ENCODE measurements at regions not wholly inside any gene's neighbourhood (a gene's known extent, or its start where the extent isn't known, plus 50 kb on each side); places are given as distances from the start of the nearest gene placed in this dataset.

DNA sequence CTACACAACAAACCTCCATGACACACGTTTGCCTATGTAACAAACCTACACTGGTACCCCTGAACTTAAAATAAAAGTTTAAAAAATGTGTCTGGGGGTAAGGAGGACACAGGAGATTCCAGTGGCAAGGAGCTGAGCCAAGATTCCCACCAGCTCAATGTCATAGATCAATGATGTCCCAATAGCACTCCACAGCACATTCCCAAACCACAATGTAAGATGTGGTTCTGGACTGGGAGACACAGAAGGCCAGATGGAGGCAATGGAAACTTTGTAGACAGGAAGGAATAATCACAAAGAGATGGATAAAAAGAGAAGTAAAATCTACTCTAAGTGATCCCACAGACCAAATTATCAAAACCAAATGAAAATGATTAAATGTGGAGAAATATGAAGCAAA is 312.4 kb upstream of the SOX11 start:
- DNase-seq = no peak

DNA sequence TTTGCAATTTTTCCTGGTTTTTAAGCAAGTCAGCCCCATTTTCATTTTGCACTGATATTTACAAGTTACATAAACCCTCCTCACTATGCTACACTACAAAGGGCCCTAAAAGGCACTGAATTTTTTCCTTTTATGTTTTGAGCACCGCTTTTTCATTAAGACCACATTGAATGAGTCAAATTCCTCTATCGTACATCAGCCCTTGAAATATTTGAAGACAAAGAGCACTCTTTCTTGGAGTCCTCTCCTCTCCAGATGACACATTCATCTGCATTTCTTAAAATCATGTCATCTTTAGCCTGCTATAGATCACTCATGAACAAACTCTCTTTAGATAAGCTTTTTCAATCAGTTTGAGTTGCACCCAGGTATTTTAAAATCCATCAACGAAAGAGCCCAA is 306.6 kb upstream of the SOX11 start:
- DNase-seq = no peak

DNA sequence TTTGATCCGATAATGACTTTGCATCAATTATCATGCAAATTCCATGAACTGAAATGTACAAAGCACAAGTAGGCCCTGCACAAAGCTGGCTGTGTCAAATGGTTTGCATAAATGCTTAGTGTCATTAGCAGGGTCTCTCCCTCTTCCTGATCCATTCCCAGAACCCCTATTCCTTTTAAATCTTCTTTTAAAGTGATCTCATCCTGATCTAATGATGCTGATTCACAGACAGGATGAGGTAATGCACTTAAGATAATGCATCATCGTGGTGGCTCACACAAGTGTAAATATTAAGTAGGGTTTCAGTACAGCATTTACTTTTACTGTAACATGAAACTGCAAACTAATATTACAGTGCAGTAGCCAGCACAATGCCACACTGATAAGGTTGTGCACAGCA is 304.8 kb upstream of the SOX11 start:
- no peak for DNase-seq

DNA sequence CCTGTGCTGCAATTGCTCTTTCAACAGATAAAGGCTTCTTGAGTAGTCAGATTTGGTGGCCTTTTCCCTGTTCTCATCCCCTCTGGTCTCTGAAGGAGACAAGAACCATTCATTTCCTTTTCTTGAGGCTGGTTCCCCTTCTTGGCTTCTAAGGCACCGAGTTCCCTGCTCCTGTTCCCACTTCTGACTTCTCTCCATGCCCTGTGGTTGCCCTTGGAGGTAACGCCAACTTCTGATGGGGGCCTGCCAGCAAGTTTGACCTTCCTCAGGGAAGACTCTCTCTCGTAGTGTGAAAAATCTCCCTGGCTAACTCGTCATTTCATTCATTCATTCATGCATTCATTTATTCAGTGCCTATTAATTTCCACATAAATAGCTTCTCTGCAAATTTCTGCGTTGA is 302.4 kb upstream of the SOX11 start:
- no peak for DNase-seq

DNA sequence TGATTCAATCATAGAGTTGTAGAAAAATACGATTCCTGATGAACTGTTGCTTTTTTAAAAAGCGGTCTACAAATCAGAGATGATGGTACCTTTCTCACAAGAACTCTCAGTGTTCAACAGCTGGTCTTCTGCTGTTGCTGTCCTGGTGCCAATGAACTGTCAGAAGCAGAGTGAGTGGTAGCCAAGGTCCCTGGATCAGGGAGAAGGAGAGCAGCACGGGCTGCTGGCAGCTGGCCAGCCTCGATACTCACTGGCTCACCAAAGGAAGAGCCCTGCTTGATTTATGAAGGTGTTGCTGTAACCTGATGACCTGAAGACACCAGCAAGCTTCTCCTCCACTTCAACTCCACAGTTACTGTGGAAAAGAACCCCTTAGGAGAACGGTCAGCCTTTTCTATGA is 300.8 kb upstream of the SOX11 start:
- no peak for DNase-seq

DNA sequence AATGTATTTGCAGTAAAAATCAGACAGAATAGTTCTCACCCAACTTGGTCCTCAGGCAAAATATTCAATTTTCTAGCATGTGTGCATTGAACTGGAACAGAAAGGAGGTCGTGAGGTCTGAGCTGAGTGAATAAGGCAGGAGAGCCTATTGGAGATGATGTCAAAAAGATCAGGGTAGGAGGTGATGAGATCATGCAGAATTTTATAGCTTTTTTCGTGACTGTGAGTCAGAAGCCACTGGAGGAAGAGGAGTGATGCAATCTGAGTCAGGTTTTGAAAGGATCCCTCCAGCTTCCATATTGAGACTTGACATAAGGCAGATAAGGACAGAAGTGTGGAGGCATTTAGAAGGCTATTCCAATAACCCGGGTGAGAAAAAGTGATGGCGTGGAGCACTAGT is 299.5 kb upstream of the SOX11 start:
- no peak for DNase-seq

DNA sequence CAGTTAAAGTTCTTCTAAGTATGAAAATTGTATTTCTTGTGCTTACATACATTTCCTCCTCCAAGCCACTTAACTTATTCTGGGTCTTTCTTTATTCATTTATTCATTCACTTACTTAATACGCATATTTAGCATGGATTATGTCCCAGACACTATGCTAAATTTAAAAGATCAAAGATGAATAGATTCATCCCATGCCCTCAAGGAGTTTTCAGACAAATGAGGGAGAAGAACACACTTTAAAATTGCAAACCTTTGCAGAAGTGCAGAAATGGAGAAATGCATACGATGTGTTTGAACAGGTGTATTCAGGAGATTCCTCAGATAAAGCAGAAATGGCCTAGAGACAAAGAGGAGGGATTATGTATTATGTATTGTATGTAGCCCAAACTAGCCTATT is 298.7 kb upstream of the SOX11 start:
- no peak for DNase-seq

DNA sequence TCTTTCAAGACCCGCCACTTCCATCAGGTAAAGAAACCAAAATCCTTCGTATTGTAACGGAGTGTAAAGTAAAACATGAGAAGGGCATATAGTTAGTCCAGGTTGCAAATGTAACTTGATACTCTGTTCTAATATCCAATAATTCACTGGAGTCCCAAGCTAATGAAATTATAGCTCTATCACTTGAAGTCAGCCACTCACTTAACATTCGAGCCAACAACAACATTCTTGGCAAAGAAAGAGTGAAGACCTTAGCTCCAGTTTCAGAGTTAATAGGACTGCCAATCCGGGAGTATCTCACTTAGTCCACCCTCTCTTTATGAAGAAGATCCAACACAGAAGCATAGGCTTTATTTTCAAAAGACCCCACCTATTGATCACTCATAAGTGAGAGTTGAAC is 298.0 kb upstream of the SOX11 start:
- no peak for DNase-seq

DNA sequence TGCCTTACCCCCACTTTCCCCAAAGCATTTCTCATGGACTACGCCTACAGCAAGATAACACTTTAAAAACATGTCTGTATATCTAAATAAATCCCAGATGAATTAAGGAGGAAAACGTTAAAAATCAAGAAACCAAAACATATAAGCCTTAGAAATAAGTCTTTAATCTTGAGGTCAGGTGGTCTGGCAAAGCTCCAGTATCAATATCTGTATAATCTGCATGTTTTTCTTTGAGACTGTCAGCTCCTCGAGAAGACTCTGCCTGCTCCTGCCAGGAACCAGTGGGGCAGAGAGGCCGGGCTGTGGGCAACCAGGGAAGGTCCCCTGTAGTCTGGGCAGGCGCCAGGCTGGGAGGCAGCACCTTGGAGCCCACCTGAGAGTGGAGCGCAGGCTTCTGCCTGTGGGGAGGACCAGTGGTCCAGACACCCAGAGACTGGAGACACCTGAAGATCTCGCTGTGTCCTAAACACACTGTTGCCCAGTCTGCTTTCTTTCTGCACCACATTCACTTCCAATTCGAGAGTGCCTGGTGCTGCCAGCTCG is 291.0 kb upstream of the SOX11 start:
- no peak for DNase-seq

DNA sequence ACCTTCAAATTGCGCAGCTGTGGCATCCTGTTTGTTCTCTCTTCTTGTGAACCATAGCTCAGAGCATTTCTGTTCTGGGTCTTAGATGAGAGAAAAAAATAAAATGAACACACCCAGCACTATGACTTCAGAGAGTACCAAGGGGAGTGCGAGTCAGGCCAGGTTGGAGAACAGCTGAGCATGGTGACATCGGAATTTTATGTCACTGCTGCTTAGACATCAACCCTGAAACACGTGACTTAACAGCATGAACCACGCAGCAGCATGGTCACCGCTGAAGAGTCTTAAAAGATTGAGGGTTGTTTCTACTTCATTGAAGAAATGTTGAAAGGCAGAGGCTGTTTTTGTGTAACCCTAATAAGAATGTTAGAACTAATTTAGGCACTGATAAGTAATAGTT is 288.8 kb upstream of the SOX11 start:
- DNase-seq = no peak

DNA sequence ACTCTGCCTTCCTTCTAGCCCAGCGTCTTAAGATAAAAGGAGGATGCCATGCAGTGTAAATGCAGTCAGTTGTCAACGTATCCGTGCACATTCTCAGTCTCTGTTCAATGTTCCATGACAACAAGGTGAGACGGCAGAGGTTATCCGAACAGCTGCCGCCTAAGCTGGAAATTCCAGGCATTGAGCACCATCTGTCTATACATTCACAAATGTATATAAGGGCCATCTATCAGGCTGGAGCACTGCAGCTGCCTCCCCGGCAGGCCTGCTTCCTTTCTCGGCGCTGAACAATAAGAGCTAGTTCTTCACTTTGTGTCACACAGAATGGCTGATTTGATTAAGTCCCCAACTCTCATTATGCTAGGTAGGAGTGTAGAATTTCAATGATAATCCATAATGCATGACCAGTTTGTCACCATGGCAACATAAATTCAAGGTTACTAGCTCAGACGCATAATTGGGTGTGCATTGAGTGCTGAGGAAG is 282.2 kb upstream of the SOX11 start:
- no peak for DNase-seq

DNA sequence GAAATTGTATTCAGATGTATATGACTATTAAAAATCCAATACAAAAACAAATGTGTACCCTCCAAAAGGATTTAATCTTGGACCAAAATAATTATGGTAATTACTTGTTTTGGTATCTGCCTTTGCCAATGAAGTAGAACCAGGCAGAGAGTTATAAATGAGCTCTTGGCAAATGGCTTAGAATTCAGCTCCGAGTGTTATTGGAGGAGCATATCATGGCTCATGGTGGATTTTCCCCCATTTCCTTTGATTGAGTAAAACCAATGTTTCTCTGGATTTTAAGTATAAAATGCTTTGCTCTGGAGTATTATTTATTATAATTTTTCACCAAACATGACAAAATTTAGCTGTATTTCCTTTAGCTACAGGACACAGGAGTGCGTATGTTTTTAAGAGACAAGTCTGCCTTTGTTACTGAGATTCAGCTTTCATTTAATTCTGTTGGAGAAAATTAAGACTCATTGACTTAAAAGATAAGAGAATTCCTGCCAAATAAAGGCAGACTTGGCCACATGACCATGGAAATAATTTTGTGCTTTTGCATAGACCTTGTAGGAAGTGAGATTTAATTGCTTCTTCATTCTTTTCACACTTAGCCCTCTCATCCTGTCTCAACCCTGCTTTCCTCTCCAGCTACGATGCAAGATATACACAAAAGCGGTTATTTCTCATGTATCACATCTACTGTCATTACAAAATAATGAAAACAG is 281.0 kb upstream of the SOX11 start:
- DNase-seq = no peak

DNA sequence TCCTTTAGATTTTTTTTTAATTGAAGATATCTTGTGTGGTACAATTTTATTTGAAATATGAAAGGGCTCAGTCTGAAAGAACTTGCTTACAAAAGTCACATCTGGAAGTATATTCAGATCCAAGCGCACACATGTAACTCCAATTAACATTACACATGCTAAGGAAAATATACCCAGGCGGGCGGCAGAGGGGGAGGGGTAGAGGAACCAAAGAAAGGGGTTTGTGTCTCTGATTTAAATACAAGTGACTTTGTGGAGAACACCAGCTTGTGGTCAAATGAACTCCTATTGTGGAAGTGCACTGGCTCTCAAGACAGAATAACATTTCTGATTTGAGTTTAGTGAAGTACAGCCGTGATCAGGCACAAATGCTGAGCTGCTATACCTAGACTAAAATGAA is 280.2 kb upstream of the SOX11 start:
- DNase-seq = no peak

DNA sequence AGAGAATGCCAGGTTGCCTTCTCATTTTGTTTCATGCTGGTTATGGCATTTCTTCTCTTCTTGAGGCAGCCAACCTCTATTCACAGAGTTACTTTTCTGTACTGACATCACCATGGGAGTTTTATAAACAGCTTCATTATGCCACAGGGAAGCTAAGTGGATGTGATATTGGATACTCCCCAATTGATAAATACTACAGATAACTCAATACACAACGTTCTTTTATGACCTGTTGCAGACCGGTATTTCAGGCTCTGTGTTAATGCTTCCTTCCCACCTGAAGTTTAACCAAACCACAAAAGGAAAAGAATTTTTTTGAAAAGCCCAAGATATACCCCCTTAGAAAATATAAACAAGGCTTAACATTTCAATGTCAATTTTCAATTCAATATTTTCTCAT is 258.3 kb upstream of the SOX11 start:
- DNase-seq = no peak

DNA sequence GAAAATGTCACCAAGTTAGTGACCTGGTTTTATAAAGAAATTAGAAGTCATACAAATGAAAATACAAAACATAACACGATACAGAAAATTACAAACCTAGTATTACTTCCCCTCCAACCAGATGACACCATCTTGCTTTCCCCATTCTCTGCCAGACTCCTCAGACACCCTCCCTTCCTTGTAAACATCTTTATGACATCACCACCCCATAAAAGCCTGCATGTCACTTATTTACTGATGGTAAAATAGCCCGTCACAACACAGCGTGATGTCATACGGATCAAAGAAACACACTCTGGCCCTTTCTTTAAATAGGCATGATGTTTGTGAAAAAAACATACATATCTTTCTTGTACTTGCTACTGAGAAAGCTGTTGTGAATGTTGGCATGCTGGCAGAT is 254.8 kb upstream of the SOX11 start:
- no peak for DNase-seq

DNA sequence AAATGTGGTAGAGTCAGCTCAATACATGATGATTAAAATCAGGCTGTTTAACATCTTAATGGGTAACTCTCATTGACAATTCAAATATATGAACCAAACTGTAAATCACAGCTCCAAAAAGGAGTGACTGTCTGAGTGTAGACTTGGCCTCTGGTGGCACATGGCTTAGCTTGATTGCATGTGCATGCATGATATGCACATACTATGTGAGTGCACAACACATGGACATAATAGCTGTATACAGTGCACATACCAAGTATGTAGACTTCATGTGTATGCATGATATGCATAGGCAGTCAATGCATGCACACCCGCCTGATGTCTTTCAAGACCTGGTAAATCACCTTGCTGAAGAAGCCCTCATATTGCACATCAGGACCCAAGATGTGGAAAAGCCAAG is 252.0 kb upstream of the SOX11 start:
- DNase-seq = no peak

DNA sequence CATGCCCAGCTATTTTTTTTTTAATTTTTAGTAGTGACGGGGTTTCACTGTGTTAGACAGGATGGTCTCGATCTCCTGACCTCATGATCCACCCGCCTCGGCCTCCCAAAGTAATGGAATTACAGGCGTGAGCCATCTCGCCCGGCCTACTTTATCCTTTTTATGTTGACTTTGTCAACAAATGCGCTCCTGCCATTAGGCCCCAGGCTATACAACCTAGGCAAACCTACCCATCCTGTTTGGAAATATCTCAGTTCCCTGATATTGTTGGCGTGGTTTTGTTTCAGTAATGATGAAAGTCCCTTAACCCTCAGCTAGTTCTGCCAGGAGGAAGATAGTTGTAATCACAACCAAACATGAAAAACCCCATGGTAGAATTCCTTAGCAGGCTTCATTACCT is 249.4 kb upstream of the SOX11 start:
- DNase-seq = no peak

DNA sequence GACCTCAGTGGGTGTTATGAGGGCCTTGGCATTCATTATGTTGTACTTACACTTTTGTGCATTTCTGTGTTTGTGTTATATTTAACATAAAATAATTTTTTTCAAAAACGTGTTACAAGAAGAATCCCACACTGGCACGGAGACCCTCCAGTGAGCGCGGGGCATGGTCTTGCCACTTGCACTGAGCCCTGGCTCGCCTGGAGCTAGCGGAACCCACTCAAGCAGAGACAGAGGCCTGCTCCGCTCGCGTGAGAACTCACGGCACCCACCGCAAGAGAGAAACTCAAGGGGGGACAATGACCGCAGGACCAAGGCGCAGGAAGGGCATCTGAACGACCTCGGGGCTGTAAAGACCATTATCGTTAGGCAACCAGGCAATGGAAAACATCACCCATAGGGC is 248.0 kb upstream of the SOX11 start:
- DNase-seq = no peak

DNA sequence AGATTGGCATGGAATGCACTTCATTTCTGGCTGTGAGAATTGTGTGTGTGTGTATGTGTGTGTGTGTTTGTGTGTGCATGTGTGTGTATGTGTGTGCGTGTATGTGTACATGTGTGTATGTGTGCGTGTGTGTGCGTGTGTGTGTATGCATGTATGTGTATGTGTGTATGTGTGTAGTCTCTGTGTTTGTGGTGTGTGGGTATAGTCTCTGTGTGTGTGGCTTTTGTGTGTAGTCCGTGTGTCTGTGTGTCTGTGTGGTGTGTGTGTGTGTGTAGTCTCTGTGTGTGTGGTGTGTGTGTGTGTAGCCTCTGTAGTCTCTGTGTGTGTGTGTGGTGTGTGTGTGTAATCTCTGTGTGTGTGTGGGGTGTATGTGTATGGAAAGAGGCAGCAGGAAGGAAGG is 247.3 kb upstream of the SOX11 start:
- no peak for DNase-seq

DNA sequence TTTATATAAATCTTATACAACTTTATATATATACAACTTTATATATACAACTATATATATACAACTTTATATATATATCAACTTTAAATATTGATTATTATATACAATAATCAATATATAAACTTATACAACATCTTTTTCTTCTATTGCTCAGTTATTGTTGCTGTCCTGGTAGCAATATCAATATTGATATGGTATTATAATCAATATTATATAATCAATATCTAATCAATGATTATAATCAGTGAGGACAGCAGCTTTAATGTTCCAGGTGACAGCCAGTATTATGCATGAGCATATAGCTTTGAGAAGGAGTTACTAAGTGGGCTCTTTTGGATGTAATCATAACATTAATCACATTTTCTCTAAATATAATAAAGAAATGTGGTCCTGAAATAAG is 242.3 kb upstream of the SOX11 start:
- no peak for DNase-seq

DNA sequence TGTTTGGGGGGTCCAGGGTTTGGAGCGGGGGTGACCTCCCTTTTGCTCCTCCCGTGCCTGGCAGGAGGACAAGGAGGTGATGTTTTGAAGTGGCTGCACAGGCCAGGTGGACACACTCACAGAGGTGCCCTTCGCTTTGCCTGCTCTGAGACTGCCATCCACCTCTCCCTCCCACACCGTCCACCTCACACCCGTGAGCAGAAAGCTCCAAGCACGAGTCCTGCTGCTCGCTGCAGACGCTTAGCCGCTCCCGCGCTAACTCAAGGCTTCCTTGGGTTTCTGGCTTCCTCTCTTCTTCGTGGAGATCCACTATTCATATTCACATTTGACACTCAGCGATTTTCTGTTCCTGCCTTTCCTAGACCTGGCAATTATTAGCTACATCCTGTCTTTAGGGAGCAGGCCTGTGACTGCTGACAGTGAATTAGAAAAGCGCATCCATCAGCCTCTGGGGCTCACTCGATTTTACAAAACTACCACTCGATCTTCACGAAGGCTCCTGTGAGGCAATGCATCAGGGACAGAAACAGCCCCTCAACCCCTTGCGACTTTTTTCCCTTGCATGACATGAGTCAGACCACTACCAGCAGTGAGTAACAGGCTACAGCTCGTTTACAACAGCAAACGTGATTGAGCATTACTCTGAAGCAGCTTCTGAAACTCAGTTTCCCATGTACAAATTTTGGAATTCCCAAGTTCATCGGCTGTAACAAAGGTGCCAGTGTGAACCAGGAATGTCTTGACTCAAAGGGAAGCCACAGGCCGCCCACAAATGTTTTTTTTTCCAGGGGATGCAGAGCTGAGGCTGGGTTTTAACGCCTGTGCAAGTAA is 238.7 kb upstream of the SOX11 start:
- no peak for DNase-seq

DNA sequence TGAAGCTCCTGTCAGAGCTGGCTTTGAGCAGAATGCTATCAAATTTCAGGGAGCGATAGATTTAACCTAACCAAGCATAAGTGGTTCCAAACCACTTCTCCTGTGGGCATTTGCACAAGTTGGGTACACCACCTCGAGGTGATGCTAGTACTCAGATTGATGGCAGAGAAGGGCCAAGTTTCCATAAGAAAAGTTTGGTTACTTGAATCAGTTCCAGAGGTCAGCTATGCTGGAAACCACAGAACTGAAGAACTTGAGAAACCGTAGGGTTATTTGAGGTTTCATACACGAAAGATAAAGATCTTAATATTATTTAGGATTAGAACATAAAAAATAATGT is 238.2 kb upstream of the SOX11 start:
- DNase-seq = no peak

DNA sequence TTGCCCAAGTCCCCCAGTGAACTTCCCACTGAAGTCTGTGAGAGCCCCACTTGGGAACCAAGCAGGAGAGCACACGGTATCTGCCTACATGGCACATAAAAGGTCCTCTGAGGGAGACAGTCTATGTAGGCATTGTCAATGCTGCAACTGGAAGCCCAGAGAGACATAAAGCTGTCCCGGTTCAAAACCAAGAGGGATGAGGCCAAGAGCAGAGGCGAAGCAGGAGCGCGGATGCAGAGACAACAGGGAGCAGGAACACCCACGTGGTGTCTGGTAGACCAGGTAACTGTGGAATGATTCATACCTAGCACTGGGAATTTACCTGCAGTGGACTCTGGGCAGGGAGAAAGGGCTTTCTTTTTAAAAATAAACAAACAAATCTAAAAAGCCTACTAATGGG is 233.1 kb upstream of the SOX11 start:
- DNase-seq = no peak

DNA sequence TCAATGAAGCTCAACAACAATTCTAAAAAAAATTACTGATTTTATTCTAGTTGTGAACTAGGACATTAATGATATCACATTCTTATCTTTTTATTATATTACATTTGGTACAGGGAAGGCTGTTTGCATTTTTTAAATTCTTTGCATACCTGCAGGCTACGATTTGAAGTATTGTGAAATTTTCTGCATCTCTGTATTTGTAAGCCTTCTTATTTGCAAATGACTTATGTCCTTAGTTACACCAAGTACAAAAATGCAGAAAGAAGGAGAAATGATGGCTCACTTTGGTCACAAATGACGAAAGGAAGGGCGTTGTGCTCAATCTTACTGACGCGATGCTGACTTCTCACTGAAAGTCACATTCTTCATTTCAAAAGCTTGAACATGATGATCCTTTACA is 227.5 kb upstream of the SOX11 start:
- DNase-seq = no peak

DNA sequence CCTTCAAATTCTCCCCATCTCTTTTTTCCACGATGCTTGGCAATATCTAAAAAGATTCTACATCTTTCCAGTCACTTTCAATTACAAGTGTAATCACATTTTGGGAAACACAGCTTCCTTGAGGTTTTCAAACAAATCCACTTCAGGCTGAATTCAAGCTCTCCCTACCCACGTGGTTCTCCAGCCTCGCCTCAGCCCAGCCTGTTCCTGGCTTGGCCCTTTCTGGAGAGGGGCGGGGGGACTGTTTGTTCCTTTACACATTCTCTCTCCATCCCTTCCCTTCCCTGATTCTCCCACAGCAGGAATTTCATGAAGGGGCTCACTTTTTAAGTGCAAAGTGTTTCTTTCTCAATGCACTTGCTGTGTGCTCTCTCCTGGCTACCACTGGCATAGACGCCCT is 226.3 kb upstream of the SOX11 start:
- DNase-seq = no peak
